ENCODE measurements at regions not wholly inside any gene's neighbourhood (a gene's known extent, or its start where the extent isn't known, plus 50 kb on each side); places are given as distances from the start of the nearest gene placed in this dataset.

- TF ChIP-seq CHD2 (IDR thresholded peaks at IDR 0.05; ENCODE audit: low read length, partially characterized antibody): no peak
These were observed 84.2 kb downstream of the ZNF280B start (continued) for GRCh38 chr22:22424210-22424800.

DNA sequence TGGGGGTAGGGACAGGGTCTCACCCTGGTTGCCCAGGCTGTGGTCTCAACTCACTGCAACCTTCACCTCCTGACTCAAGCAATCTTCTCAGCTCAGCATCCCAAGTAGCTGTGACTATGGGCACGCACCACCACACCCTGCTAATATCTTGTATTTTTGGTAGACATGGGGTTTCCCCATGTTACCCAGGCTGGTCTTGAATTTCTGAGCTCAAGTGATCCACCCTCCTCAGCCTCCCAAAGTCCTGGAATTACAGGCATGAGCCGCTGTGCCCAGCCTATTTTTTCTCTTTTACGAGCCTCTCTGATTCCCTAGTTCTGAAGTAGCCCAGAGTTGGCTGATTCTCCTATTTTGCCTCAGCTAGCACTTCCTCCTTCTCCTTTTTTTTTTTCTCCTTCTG, 83.6 kb downstream of the ZNF280B start:
- Histone ChIP-seq H3K9me3 (no peaks in the 10 kb centered on the region), H3K4me3 (no peak overlapping the region), H3K4me2 (no peak overlapping the region), H3K27ac (no peak overlapping the region), H3K4me1 (no peaks in the 10 kb centered on the region)
- no peak for TF ChIP-seq CEBPB (IDR thresholded peaks at IDR 0.05)
- no peak for TF ChIP-seq USF2 (IDR thresholded peaks at IDR 0.05)
- no peak for TF ChIP-seq HDAC2 (IDR thresholded peaks at IDR 0.05)
- TF ChIP-seq RARB (CRISPR knock-in tag; IDR thresholded peaks at IDR 0.05): no peak
- no peak for TF ChIP-seq GATA3 (IDR thresholded peaks at IDR 0.05; ENCODE audit: borderline replicate concordance)
- no peak for TF ChIP-seq JUNB (IDR thresholded peaks at IDR 0.05)
- no peak for TF ChIP-seq HOXB5 (CRISPR knock-in tag; IDR thresholded peaks at IDR 0.05)
- no peak for TF ChIP-seq CHD2 (IDR thresholded peaks at IDR 0.05; ENCODE audit: low read length, partially characterized antibody)
- TF ChIP-seq, protein P1, sequence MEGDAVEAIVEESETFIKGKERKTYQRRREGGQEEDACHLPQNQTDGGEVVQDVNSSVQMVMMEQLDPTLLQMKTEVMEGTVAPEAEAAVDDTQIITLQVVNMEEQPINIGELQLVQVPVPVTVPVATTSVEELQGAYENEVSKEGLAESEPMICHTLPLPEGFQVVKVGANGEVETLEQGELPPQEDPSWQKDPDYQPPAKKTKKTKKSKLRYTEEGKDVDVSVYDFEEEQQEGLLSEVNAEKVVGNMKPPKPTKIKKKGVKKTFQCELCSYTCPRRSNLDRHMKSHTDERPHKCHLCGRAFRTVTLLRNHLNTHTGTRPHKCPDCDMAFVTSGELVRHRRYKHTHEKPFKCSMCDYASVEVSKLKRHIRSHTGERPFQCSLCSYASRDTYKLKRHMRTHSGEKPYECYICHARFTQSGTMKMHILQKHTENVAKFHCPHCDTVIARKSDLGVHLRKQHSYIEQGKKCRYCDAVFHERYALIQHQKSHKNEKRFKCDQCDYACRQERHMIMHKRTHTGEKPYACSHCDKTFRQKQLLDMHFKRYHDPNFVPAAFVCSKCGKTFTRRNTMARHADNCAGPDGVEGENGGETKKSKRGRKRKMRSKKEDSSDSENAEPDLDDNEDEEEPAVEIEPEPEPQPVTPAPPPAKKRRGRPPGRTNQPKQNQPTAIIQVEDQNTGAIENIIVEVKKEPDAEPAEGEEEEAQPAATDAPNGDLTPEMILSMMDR (IDR thresholded peaks at IDR 0.05): no peak
- no peak for TF ChIP-seq PBX3 (IDR thresholded peaks at IDR 0.05)
- TF ChIP-seq RFX5 (IDR thresholded peaks at IDR 0.05): no peak
- no peak for TF ChIP-seq HOXA7 (CRISPR knock-in tag; IDR thresholded peaks at IDR 0.05)
- no peak for TF ChIP-seq FOSB (CRISPR knock-in tag; IDR thresholded peaks at IDR 0.05)
- no peak for TF ChIP-seq E2F6 (IDR thresholded peaks at IDR 0.05; ENCODE audit: borderline replicate concordance, low read depth)
- DNase-seq (ENCODE audit: low read depth in 1 of 2, low spot score in 1 of 2): no peak
- 59% methylated on average over 3 of the region's 3 CpGs for WGBS (ENCODE audit: missing lambda C conversion rate)
- no peak for FAIRE-seq
- no peak for ATAC-seq
- ChIA-PET POLR2A (no interaction called here), CTCF (interaction anchor here (0.7 to 1.6 kb wide), 8 partner anchors 10 to 455 kb away, joined by 3 to 6 read pairs (median 4); no protein-coding TSS in a partner anchor)

DNA sequence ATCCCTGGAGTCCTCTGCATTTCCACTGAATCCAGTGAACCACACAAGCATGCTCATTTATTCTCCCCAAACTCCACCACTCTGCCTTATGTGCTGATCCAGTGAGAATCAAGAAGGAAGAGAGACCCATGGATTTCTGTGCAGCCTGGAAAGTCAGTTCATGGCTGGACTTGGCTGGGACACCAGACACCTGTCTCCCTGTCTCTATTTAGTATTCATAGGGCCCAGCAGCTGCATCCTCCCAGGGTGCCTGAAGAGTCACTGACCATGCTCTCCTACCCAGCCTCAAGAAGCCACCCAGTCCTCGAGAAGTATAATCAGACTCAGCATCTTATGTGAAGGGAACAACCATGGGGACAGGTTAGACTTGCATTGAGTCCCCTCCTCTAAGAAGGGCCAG, 83.2 kb downstream of the ZNF280B start:
- POLR2A ChIA-PET: no interaction called here
- 0% methylated on average over 1 of the region's 1 CpG for WGBS (ENCODE audit: missing lambda C conversion rate)
- DNase-seq (ENCODE audit: low read depth in 1 of 2, low spot score in 1 of 2) (no peak), FAIRE-seq (no peak), ATAC-seq (no peak)
- Histone ChIP-seq H3K27ac (no peak overlapping the region), H3K9me3 (no peaks in the 10 kb centered on the region), H3K4me1 (no peaks in the 10 kb centered on the region), H3K4me3 (no peak overlapping the region), H3K4me2 (no peak overlapping the region)
- CTCF ChIA-PET: interaction anchor here (0.8 to 1.6 kb wide), 6 partner anchors 10 to 455 kb away, joined by 3 to 6 read pairs (median 4); no protein-coding TSS in a partner anchor
- TF ChIP-seq TP53 (CRISPR knock-in tag; IDR thresholded peaks at IDR 0.05) (no peak), ZSCAN20 (CRISPR knock-in tag; IDR thresholded peaks at IDR 0.05) (no peak), BHLHE40 (IDR thresholded peaks at IDR 0.05; ENCODE audit: low read depth, low read length) (no peak), HDAC2 (IDR thresholded peaks at IDR 0.05) (no peak), JUN (IDR thresholded peaks at IDR 0.05) (no peak), CBX8 (IDR thresholded peaks at IDR 0.05) (no peak), PBX3 (IDR thresholded peaks at IDR 0.05) (no peak), POLR2A (IDR thresholded peaks at IDR 0.05; ENCODE audit: low read length) (no peak)

Measured in A549 (cell line).